Activated gamma-delta T cell (primary cell): ENCODE measurements at regions not wholly inside any gene's neighbourhood (a gene's known extent, or its start where the extent isn't known, plus 50 kb on each side); places are given as distances from the start of the nearest gene placed in this dataset.

Experiments used
- DNase-seq: peaks from one replicate; lab custom pipeline; 2025; lab: John Stamatoyannopoulos, UW

GRCh38 chr18:2172881-2173280, 398.4 kb downstream of the METTL4 start:
- no peak for DNase-seq

GRCh38 chr18:2173486-2173885, 397.8 kb downstream of the METTL4 start:
- DNase-seq = no peak

GRCh38 chr18:2178036-2178435, 393.3 kb downstream of the METTL4 start:
- DNase-seq = no peak

GRCh38 chr18:2179498-2180183, 391.7 kb downstream of the METTL4 start:
- DNase-seq = no peak

- no peak for DNase-seq
Measured at GRCh38 chr18:2180586-2180985, 390.7 kb downstream of the METTL4 start.

GRCh38 chr18:2183432-2183831, 387.9 kb downstream of the METTL4 start:
- DNase-seq = no peak

GRCh38 chr18:2186967-2187366, 384.3 kb downstream of the METTL4 start:
- DNase-seq = no peak

GRCh38 chr18:2188258-2188657, 383.0 kb downstream of the METTL4 start:
- no peak for DNase-seq

GRCh38 chr18:2191180-2191790, 380.0 kb downstream of the METTL4 start:
- DNase-seq = no peak

GRCh38 chr18:2192562-2192961, 378.7 kb downstream of the METTL4 start:
- DNase-seq = no peak

GRCh38 chr18:2197946-2198345, 373.4 kb downstream of the METTL4 start:
- DNase-seq = no peak

- DNase-seq = no peak
Measured at GRCh38 chr18:2199060-2199459, 372.2 kb downstream of the METTL4 start.

GRCh38 chr18:2201036-2201600, 370.2 kb downstream of the METTL4 start:
- no peak for DNase-seq

GRCh38 chr18:2204736-2205135, 366.6 kb downstream of the METTL4 start:
- no peak for DNase-seq

GRCh38 chr18:2207294-2207693, 364.0 kb downstream of the METTL4 start:
- no peak for DNase-seq

- no peak for DNase-seq
Measured at GRCh38 chr18:2212598-2213205, 358.6 kb downstream of the METTL4 start.

- no peak for DNase-seq
Measured at GRCh38 chr18:2213905-2214304, 357.4 kb downstream of the METTL4 start.

GRCh38 chr18:2217356-2217755, 353.9 kb downstream of the METTL4 start:
- no peak for DNase-seq

GRCh38 chr18:2218101-2218500, 353.2 kb downstream of the METTL4 start:
- no peak for DNase-seq

- DNase-seq = no peak
Measured at GRCh38 chr18:2219706-2220105, 351.6 kb downstream of the METTL4 start.

- DNase-seq = no peak
Measured at GRCh38 chr18:2222270-2223185, 348.8 kb downstream of the METTL4 start.

- DNase-seq = no peak
Measured at GRCh38 chr18:2223449-2223848, 347.9 kb downstream of the METTL4 start.
